H9 (cell line): ENCODE measurements at regions not wholly inside any gene's neighbourhood (a gene's known extent, or its start where the extent isn't known, plus 50 kb on each side); places are given as distances from the start of the nearest gene placed in this dataset.

Experiments
- DNase-seq: peaks from one replicate; pipeline ENCODE4 v3.0.0-alpha.2; 2017
- H2AFZ ChIP-seq: one replicate; pipeline ENCODE4 v1.6.1; 2013; ENCODE audit warnings: mild to moderate bottlenecking, low read length, control low read depth, moderate library complexity
- H2AK5ac ChIP-seq: 2 replicates; pipeline ENCODE4 v1.6.1; 2013; ENCODE audit warnings: low read length, control low read depth, mixed read lengths; ENCODE audit not compliant: insufficient read length
- H2BK120ac ChIP-seq: one replicate; pipeline ENCODE4 v1.6.1; 2013; ENCODE audit warnings: low read depth, mild to moderate bottlenecking, low read length, control low read depth, inconsistent platforms; ENCODE audit not compliant: poor library complexity, severe bottlenecking
- H2BK12ac ChIP-seq: 2 replicates; pipeline ENCODE4 v1.6.1; 2013; ENCODE audit warnings: low read length, control low read depth, mixed read lengths, low read depth; ENCODE audit not compliant: insufficient read length
- H2BK15ac ChIP-seq: 2 replicates; pipeline ENCODE4 v1.6.1; 2013; ENCODE audit warnings: low read depth, low read length, control low read depth
- H2BK20ac ChIP-seq: one replicate; pipeline ENCODE4 v1.6.1; 2013; ENCODE audit warnings: low read depth, mild to moderate bottlenecking, low read length, control low read depth, inconsistent platforms; ENCODE audit not compliant: poor library complexity, severe bottlenecking
- H2BK5ac ChIP-seq: 2 replicates; pipeline ENCODE4 v1.6.1; 2013; ENCODE audit warnings: low read length, control low read depth, mixed read lengths; ENCODE audit not compliant: insufficient read length
- H3K14ac ChIP-seq: 2 replicates; pipeline ENCODE4 v1.6.1; 2013; ENCODE audit warnings: low read length, control low read depth; ENCODE audit not compliant: insufficient read depth
- H3K18ac ChIP-seq: 2 replicates; pipeline ENCODE4 v1.6.1; 2013; ENCODE audit warnings: low read depth, mild to moderate bottlenecking, mixed read lengths, low read length, control low read depth; ENCODE audit not compliant: insufficient read length
- H3K23ac ChIP-seq: 2 replicates; pipeline ENCODE4 v1.6.1; 2013; ENCODE audit warnings: low read length, control low read depth, mixed read lengths, low read depth; ENCODE audit not compliant: insufficient read length
- H3K23me2 ChIP-seq: 2 replicates; pipeline ENCODE4 v1.6.1; 2013; ENCODE audit warnings: low read depth, mild to moderate bottlenecking, mixed read lengths, low read length, control low read depth; ENCODE audit not compliant: insufficient read length, poor library complexity, severe bottlenecking
- H3K27ac ChIP-seq: 2 replicates; pipeline ENCODE4 v1.5.1; 2013; ENCODE audit warnings: low read length, control low read depth, mixed read lengths, low read depth; ENCODE audit not compliant: insufficient read length
- H3K27me3 ChIP-seq: 2 replicates; pipeline ENCODE4 v1.6.1; 2013; ENCODE audit warnings: low read length, control low read depth, inconsistent platforms; ENCODE audit not compliant: insufficient read depth
- H3K4ac ChIP-seq: 2 replicates; pipeline ENCODE4 v1.6.1; 2013; ENCODE audit warnings: low read depth, mild to moderate bottlenecking, control low read depth, inconsistent platforms, low read length, moderate library complexity
- H3K4me1 ChIP-seq: 2 replicates; pipeline ENCODE4 v1.6.1; 2013; ENCODE audit warnings: low read length, control low read depth, inconsistent platforms; ENCODE audit not compliant: insufficient read depth
- H3K4me2 ChIP-seq: 2 replicates; pipeline ENCODE4 v1.6.1; 2013; ENCODE audit warnings: low read length, control low read depth, mixed read lengths; ENCODE audit not compliant: insufficient read length, insufficient read depth
- H3K56ac ChIP-seq: 2 replicates; pipeline ENCODE4 v1.6.1; 2013; ENCODE audit warnings: low read depth, mild to moderate bottlenecking, mixed read lengths, low read length, control low read depth; ENCODE audit not compliant: insufficient read length
- H3K79me1 ChIP-seq: 2 replicates; pipeline ENCODE4 v1.6.1; 2013; ENCODE audit warnings: low read depth, mild to moderate bottlenecking, moderate library complexity, low read length, control low read depth, inconsistent platforms; ENCODE audit not compliant: insufficient read depth, poor library complexity, severe bottlenecking
- H3K79me2 ChIP-seq: 2 replicates; pipeline ENCODE4 v1.6.1; 2013; ENCODE audit warnings: low read length, control low read depth, inconsistent platforms; ENCODE audit not compliant: insufficient read depth
- H3K9ac ChIP-seq: 2 replicates; pipeline ENCODE4 v1.6.1; 2013; ENCODE audit warnings: low read length, control low read depth, mixed read lengths; ENCODE audit not compliant: insufficient read length; ENCODE audit errors: extremely low read depth
- H3K9me3 ChIP-seq: one replicate; pipeline ENCODE4 v1.6.1; 2013; ENCODE audit warnings: low read depth, low read length, inconsistent platforms; ENCODE audit not compliant: control insufficient read depth
- H3T11ph ChIP-seq: one replicate; pipeline ENCODE4 v1.6.1; 2013; ENCODE audit warnings: mild to moderate bottlenecking, low read length, control low read depth, inconsistent platforms
- H4K20me1 ChIP-seq: one replicate; pipeline ENCODE4 v1.6.1; 2013; ENCODE audit not compliant: control insufficient read depth, insufficient read length, insufficient read depth
- H4K5ac ChIP-seq: 2 replicates; pipeline ENCODE4 v1.6.1; 2013; ENCODE audit warnings: low read depth, mild to moderate bottlenecking, mixed read lengths, low read length, control low read depth; ENCODE audit not compliant: insufficient read length
- H4K8ac ChIP-seq: replicated peaks from 2 replicates; pipeline ENCODE4 v1.6.1; 2013; ENCODE audit warnings: low read length, control low read depth, mixed read lengths, low read depth; ENCODE audit not compliant: insufficient read length
- H4K91ac ChIP-seq: 2 replicates; pipeline ENCODE4 v1.6.1; 2013; ENCODE audit warnings: low read depth, mild to moderate bottlenecking, moderate library complexity, mixed read lengths, low read length, control low read depth; ENCODE audit not compliant: insufficient read length
- H3K27ac Mint-ChIP-seq, 3 experiments: 2 replicates in 2 of 3; 3 replicates in 1 of 3; pipeline ENCODE4 v1.8.0; 2020 to 2021; ENCODE audit warnings: mixed read lengths in 3 of 3, mild to moderate bottlenecking in 1 of 3, moderate library complexity in 1 of 3
- H3K27me3 Mint-ChIP-seq: 2 replicates; pipeline ENCODE4 v1.8.0; 2021; ENCODE audit warnings: low read depth, mild to moderate bottlenecking, moderate library complexity, mixed read lengths
- H3K36me3 Mint-ChIP-seq, 3 experiments: 2 replicates in 2 of 3; 3 replicates in 1 of 3; pipeline ENCODE4 v1.8.0; 2020 to 2021; ENCODE audit warnings: low read depth in 3 of 3, mixed read lengths in 3 of 3; ENCODE audit not compliant: insufficient read depth in 1 of 3
- H3K4me1 Mint-ChIP-seq, 2 experiments: 2 replicates each; pipeline ENCODE4 v1.8.0; 2020; ENCODE audit warnings: mixed read lengths in 2 of 2
- H3K4me3 Mint-ChIP-seq, 2 experiments: 2 replicates in 1 of 2; 3 replicates in 1 of 2; pipeline ENCODE4 v1.8.0; 2020 to 2021; ENCODE audit warnings: mild to moderate bottlenecking in 2 of 2, mixed read lengths in 2 of 2, moderate library complexity in 1 of 2
- H3K9me3 Mint-ChIP-seq, 2 experiments: 2 replicates in 1 of 2; 3 replicates in 1 of 2; pipeline ENCODE4 v1.8.0; 2020; ENCODE audit warnings: mild to moderate bottlenecking in 2 of 2, mixed read lengths in 2 of 2, moderate library complexity in 1 of 2
- WGBS: extraction: QIAGEN DNeasy Blood & Tissue Kit; methylation state at CpG from one replicate; pipeline ENCODE4 v1.1.7; 2013; ENCODE audit warnings: missing lambda C conversion rate, low lambda C conversion rate, mixed read lengths; ENCODE audit not compliant: insufficient read length; ENCODE audit errors: extremely low coverage; 5-methylcytosine and 5-hydroxymethylcytosine counted together
- TF ChIP-seq, protein P1 (sequence below): fragments of 200-600 bp; sonication (generic); conservative IDR thresholded peaks from 3 replicates; pipeline ENCODE4 v1.8.0; 2021; ENCODE audit warnings: antibody characterized with exemption, mild to moderate bottlenecking

DNA sequence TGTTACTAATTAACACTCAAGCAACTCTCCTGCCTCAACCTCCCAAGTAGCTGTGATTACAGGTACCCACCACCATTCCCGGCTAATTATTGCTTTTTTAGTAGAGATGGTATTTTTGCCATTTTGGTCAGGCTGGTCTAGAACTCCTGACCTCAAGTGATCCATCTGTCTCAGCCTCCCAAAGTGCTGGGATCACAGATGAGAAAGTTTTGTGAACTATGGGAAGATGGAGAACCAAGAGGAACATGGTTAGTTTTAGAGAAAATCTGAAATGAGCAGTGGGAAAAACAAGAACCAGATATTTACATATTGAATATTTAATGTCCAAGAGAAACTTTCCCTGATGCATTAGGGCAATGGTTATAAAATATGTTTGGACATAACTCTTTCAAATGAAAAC, 863.6 kb upstream of the MIR17HG start:
- Histone ChIP-seq H3K79me1 (no peaks in the 10 kb centered on the region), H2BK5ac (no peak overlapping the region), H4K20me1 (no peaks in the 10 kb centered on the region), H3K23ac (no peak overlapping the region), H3K9me3 (no peaks in the 10 kb centered on the region), H3K4me2 (no peak overlapping the region), H4K8ac (no peak overlapping the region), H3K79me2 (no peaks in the 10 kb centered on the region), H4K5ac (no peak overlapping the region), H3K9ac (no peak overlapping the region), H2AK5ac (no peak overlapping the region), H3K4ac (no peak overlapping the region), H4K91ac (no peak overlapping the region), H3K27me3 (no peaks in the 10 kb centered on the region), H2BK12ac (no peak overlapping the region), H3K27ac (no peak overlapping the region), H2BK20ac (no peak overlapping the region), H3K18ac (no peak overlapping the region), H3K4me1 (no peaks in the 10 kb centered on the region), H2BK15ac (no peak overlapping the region), H3K23me2 (no peaks in the 10 kb centered on the region), H3K56ac (no peak overlapping the region), H3T11ph (no peak overlapping the region), H2AFZ (no peak overlapping the region), H3K14ac (no peak overlapping the region), H2BK120ac (no peak overlapping the region)
- Mint-ChIP-seq H3K9me3 (peaks cover 0 to 8% of the 10 kb centered on the region in 2 experiments; a peak in 2 of 5 replicates), H3K27ac (no peak overlapping the region), H3K4me3 (no peak overlapping the region), H3K4me1 (no peaks in the 10 kb centered on the region), H3K27me3 (no peaks in the 10 kb centered on the region), H3K36me3 (no peaks in the 10 kb centered on the region; a peak in 2 of 7 replicates)
- no peak for DNase-seq
- no CpG with 5 or more reads among the region's 1 CpG for WGBS
- TF ChIP-seq, protein P1, sequence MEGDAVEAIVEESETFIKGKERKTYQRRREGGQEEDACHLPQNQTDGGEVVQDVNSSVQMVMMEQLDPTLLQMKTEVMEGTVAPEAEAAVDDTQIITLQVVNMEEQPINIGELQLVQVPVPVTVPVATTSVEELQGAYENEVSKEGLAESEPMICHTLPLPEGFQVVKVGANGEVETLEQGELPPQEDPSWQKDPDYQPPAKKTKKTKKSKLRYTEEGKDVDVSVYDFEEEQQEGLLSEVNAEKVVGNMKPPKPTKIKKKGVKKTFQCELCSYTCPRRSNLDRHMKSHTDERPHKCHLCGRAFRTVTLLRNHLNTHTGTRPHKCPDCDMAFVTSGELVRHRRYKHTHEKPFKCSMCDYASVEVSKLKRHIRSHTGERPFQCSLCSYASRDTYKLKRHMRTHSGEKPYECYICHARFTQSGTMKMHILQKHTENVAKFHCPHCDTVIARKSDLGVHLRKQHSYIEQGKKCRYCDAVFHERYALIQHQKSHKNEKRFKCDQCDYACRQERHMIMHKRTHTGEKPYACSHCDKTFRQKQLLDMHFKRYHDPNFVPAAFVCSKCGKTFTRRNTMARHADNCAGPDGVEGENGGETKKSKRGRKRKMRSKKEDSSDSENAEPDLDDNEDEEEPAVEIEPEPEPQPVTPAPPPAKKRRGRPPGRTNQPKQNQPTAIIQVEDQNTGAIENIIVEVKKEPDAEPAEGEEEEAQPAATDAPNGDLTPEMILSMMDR, result no peak
